ENCODE measurements at regions not wholly inside any gene's neighbourhood (a gene's known extent, or its start where the extent isn't known, plus 50 kb on each side); places are given as distances from the start of the nearest gene placed in this dataset.

- TF ChIP-seq CTCF (IDR thresholded peaks at IDR 0.05) = no peak
- no peak for TF ChIP-seq EP300 (IDR thresholded peaks at IDR 0.05)
Observed at GRCh38 chr21:28580585-28580984, 412.1 kb downstream of the LTN1 start.
